Ishikawa (cell line): ENCODE measurements at regions not wholly inside any gene's neighbourhood (a gene's known extent, or its start where the extent isn't known, plus 50 kb on each side); places are given as distances from the start of the nearest gene placed in this dataset.

Experiments used
- CREB1 ChIP-seq: IDR thresholded peaks from 2 replicates; pipeline ENCODE4 v1.6.1; 2012; ENCODE audit warnings: low read depth
- EP300 ChIP-seq: IDR thresholded peaks from 2 replicates; pipeline ENCODE4 v1.6.1; 2012; ENCODE audit warnings: borderline replicate concordance
- RAD21 ChIP-seq: IDR thresholded peaks from 2 replicates; pipeline ENCODE4 v1.6.1; 2012; ENCODE audit warnings: low read depth
- TAF1 ChIP-seq: IDR thresholded peaks from 2 replicates; pipeline ENCODE4 v1.6.1; 2012; ENCODE audit warnings: low read depth, mild to moderate bottlenecking
- TCF12 ChIP-seq: IDR thresholded peaks from 2 replicates; pipeline ENCODE4 v1.6.1; 2012; ENCODE audit warnings: low read depth
- YY1 ChIP-seq: IDR thresholded peaks from 2 replicates; pipeline ENCODE4 v1.6.1; 2012; ENCODE audit warnings: low read depth
- TF ChIP-seq, protein P1 (sequence below): IDR thresholded peaks from 2 replicates; pipeline ENCODE4 v1.6.1; 2012; ENCODE audit warnings: low read depth, mild to moderate bottlenecking
- TF ChIP-seq, protein P2 (sequence below): IDR thresholded peaks from 2 replicates; pipeline ENCODE4 v1.6.1; 2012

DNA sequence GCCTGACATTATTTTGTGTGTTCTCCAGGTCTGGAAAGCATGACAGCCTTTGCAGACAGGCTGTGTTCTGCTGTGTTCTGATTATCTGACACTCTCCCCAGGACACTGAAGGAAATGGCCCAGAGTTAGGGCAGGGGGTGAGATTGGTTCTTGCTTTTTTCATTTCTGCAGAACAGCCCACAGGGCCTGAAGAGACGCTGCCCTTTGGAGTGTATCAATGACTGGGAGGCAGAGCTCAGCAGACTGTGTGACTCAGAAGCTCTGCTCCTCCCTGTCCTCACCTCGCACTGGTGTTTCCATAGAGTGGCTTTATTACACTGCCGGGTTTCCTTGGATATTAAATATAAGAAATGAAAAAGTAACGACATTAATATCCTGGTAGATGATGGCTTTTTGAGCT is 523.6 kb downstream of the NTRK3 start:
- no peak for TF ChIP-seq TCF12
- TF ChIP-seq EP300, result no peak
- TF ChIP-seq, protein P1, sequence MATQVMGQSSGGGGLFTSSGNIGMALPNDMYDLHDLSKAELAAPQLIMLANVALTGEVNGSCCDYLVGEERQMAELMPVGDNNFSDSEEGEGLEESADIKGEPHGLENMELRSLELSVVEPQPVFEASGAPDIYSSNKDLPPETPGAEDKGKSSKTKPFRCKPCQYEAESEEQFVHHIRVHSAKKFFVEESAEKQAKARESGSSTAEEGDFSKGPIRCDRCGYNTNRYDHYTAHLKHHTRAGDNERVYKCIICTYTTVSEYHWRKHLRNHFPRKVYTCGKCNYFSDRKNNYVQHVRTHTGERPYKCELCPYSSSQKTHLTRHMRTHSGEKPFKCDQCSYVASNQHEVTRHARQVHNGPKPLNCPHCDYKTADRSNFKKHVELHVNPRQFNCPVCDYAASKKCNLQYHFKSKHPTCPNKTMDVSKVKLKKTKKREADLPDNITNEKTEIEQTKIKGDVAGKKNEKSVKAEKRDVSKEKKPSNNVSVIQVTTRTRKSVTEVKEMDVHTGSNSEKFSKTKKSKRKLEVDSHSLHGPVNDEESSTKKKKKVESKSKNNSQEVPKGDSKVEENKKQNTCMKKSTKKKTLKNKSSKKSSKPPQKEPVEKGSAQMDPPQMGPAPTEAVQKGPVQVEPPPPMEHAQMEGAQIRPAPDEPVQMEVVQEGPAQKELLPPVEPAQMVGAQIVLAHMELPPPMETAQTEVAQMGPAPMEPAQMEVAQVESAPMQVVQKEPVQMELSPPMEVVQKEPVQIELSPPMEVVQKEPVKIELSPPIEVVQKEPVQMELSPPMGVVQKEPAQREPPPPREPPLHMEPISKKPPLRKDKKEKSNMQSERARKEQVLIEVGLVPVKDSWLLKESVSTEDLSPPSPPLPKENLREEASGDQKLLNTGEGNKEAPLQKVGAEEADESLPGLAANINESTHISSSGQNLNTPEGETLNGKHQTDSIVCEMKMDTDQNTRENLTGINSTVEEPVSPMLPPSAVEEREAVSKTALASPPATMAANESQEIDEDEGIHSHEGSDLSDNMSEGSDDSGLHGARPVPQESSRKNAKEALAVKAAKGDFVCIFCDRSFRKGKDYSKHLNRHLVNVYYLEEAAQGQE, result no peak
- no peak for TF ChIP-seq TAF1
- no peak for TF ChIP-seq CREB1
- TF ChIP-seq RAD21, result no peak
- TF ChIP-seq YY1, result no peak
- TF ChIP-seq, protein P2, sequence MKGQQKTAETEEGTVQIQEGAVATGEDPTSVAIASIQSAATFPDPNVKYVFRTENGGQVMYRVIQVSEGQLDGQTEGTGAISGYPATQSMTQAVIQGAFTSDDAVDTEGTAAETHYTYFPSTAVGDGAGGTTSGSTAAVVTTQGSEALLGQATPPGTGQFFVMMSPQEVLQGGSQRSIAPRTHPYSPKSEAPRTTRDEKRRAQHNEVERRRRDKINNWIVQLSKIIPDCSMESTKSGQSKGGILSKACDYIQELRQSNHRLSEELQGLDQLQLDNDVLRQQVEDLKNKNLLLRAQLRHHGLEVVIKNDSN, result no peak
